DND-41 (cell line): ENCODE measurements at regions not wholly inside any gene's neighbourhood (a gene's known extent, or its start where the extent isn't known, plus 50 kb on each side); places are given as distances from the start of the nearest gene placed in this dataset.

Source experiments
- CTCF ChIP-seq: IDR thresholded peaks from 2 replicates; pipeline ENCODE4 v1.5.1; 2012; ENCODE audit warnings: borderline replicate concordance, low read length, moderate library complexity, mild to moderate bottlenecking; ENCODE audit not compliant: poor library complexity, severe bottlenecking; ENCODE audit errors: extremely low read depth
- EZH2 ChIP-seq: IDR thresholded peaks from 3 replicates; pipeline ENCODE4 v1.6.1; 2012; ENCODE audit warnings: borderline replicate concordance, low read depth, mild to moderate bottlenecking, moderate library complexity, low read length, inconsistent platforms; ENCODE audit not compliant: severe bottlenecking

DNA sequence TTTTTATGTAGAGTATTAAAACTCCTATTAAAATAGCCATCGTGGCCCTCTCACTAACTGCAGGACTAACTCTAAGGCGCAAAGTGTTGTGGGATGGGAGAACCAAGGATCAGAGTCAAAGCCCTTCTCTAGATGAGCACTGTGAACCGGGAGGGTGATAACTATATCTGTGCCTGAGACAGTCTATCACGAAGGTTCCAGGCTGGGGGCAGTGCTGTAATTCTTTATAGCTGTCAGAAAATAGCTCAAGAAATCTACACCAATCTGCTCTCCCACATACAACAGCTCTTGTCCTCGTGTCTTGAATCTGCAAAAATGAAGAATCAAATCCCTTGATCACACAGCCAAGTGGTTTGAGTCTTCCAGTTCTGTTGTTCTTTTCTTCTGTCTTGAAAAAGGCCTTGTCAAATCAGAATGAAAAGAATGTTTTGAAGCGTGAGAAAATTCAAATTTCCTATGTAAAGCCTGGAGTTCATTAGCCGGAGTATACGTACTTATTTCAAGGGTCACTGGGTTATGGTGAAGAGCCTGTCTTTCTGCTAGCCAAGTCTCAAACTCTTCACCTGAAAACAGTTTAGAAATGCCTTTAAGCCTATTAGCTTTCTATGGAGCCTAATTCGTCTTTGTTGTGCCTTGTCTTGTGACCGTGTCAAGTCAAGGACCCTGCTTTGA is 185.3 kb upstream of the NECTIN3 start:
- TF ChIP-seq CTCF (no peak), EZH2 (no peak)
